ENCODE measurements at regions not wholly inside any gene's neighbourhood (a gene's known extent, or its start where the extent isn't known, plus 50 kb on each side); places are given as distances from the start of the nearest gene placed in this dataset.

GRCh38 chr15:62297522-62297921, 132.4 kb upstream of the C2CD4B start:
- Histone ChIP-seq H3K4me2 (no peak overlapping the region), H3K9me2 (replicated peaks; ENCODE audit: insufficient read depth) (no peaks in the 10 kb centered on the region), H3K27me3 (no peaks in the 10 kb centered on the region), H3K9me3 (ENCODE audit: low read depth) (no peaks in the 10 kb centered on the region), H3K27ac (no peak overlapping the region), H3K4me3 (no peak overlapping the region), H4K20me1 (ENCODE audit: insufficient read depth, poor library complexity, severe bottlenecking) (no peaks in the 10 kb centered on the region), H2AFZ (no peak overlapping the region), H3K79me2 (no peaks in the 10 kb centered on the region), H3K4me1 (ENCODE audit: insufficient read depth) (peaks cover 5% of the 10 kb centered on the region), H3K36me3 (replicated peaks; ENCODE audit: insufficient read depth, low read depth) (no peaks in the 10 kb centered on the region)
- no peak for DNase-seq (ENCODE audit: low spot score)
- WGBS (ENCODE audit: low lambda C conversion rate, missing lambda C conversion rate): 96% methylated on average over 1 of the region's 1 CpG
- TF ChIP-seq EZH2phosphoT487 (IDR thresholded peaks at IDR 0.05; ENCODE audit: low read depth, severe bottlenecking, unreplicated experiment) (no peak), EZH2 (IDR thresholded peaks at IDR 0.05; ENCODE audit: borderline replicate concordance) (no peak)
- TF ChIP-seq, protein P1, sequence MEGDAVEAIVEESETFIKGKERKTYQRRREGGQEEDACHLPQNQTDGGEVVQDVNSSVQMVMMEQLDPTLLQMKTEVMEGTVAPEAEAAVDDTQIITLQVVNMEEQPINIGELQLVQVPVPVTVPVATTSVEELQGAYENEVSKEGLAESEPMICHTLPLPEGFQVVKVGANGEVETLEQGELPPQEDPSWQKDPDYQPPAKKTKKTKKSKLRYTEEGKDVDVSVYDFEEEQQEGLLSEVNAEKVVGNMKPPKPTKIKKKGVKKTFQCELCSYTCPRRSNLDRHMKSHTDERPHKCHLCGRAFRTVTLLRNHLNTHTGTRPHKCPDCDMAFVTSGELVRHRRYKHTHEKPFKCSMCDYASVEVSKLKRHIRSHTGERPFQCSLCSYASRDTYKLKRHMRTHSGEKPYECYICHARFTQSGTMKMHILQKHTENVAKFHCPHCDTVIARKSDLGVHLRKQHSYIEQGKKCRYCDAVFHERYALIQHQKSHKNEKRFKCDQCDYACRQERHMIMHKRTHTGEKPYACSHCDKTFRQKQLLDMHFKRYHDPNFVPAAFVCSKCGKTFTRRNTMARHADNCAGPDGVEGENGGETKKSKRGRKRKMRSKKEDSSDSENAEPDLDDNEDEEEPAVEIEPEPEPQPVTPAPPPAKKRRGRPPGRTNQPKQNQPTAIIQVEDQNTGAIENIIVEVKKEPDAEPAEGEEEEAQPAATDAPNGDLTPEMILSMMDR (IDR thresholded peaks at IDR 0.05; ENCODE audit: poor library complexity): no peak

- 88% methylated on average over 5 of the region's 5 CpGs for WGBS (ENCODE audit: low lambda C conversion rate, missing lambda C conversion rate)
- H3K9me2 ChIP-seq (replicated peaks; ENCODE audit: insufficient read depth): no peaks in the 10 kb centered on the region
- peaks cover 5% of the 10 kb centered on the region for H3K4me1 ChIP-seq (ENCODE audit: insufficient read depth)
- H3K36me3 ChIP-seq (replicated peaks; ENCODE audit: insufficient read depth, low read depth): no peaks in the 10 kb centered on the region
- no peak overlapping the region for H3K27ac ChIP-seq
- no peak overlapping the region for H2AFZ ChIP-seq
- H4K20me1 ChIP-seq (ENCODE audit: insufficient read depth, poor library complexity, severe bottlenecking): no peaks in the 10 kb centered on the region
- no peak for TF ChIP-seq EZH2 (IDR thresholded peaks at IDR 0.05; ENCODE audit: borderline replicate concordance)
- TF ChIP-seq, protein P1 (IDR thresholded peaks at IDR 0.05; ENCODE audit: poor library complexity): no peak
- H3K79me2 ChIP-seq: no peaks in the 10 kb centered on the region
- H3K27me3 ChIP-seq: no peaks in the 10 kb centered on the region
- no peak for DNase-seq (ENCODE audit: low spot score)
- no peak overlapping the region for H3K4me3 ChIP-seq
- H3K4me2 ChIP-seq: no peak overlapping the region
- no peaks in the 10 kb centered on the region for H3K9me3 ChIP-seq (ENCODE audit: low read depth)
Measured at GRCh38 chr15:62297933-62298332, 132.8 kb upstream of the C2CD4B start.

- Histone ChIP-seq H3K4me1 (ENCODE audit: insufficient read depth) (peaks cover 5% of the 10 kb centered on the region), H4K20me1 (ENCODE audit: insufficient read depth, poor library complexity, severe bottlenecking) (no peaks in the 10 kb centered on the region), H3K4me2 (no peak overlapping the region), H3K79me2 (no peaks in the 10 kb centered on the region), H3K9me3 (ENCODE audit: low read depth) (no peaks in the 10 kb centered on the region), H3K36me3 (replicated peaks; ENCODE audit: insufficient read depth, low read depth) (no peaks in the 10 kb centered on the region), H3K9me2 (replicated peaks; ENCODE audit: insufficient read depth) (no peaks in the 10 kb centered on the region), H3K27ac (no peak overlapping the region), H2AFZ (no peak overlapping the region), H3K4me3 (no peak overlapping the region), H3K27me3 (no peaks in the 10 kb centered on the region)
- DNase-seq (ENCODE audit: low spot score): no peak
- TF ChIP-seq, protein P1 (IDR thresholded peaks at IDR 0.05; ENCODE audit: poor library complexity): no peak
- TF ChIP-seq EZH2 (IDR thresholded peaks at IDR 0.05; ENCODE audit: borderline replicate concordance) (no peak), EZH2phosphoT487 (IDR thresholded peaks at IDR 0.05; ENCODE audit: low read depth, severe bottlenecking, unreplicated experiment) (no peak)
- WGBS (ENCODE audit: low lambda C conversion rate, missing lambda C conversion rate): 94% methylated on average over 5 of the region's 5 CpGs
Measured at GRCh38 chr15:62298811-62299210, 133.7 kb upstream of the C2CD4B start.

DNA sequence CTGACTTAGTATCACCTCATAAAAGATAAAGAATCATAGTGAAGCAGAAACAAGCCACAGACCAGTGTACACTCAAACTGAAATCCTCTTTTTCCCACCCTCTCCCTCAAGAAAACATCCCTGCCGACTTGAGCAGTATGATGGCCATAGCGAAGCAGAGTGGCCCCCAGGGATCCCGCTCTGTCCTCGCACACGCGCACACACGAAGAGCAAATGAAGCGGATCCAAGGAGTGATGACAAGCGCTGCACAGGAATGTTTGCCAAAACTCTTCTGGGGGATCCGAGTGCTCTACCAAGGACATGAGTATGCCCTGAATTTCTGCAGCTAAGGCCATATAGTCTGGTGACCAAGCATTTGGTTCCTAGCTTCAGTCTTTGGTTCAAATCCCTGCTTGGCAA, 134.5 kb upstream of the C2CD4B start:
- H3K9me2 ChIP-seq (replicated peaks; ENCODE audit: insufficient read depth): no peaks in the 10 kb centered on the region
- H3K9me3 ChIP-seq (ENCODE audit: low read depth): no peaks in the 10 kb centered on the region
- no peak overlapping the region for H3K4me3 ChIP-seq
- H3K4me2 ChIP-seq: no peak overlapping the region
- H2AFZ ChIP-seq: no peak overlapping the region
- no peaks in the 10 kb centered on the region for H4K20me1 ChIP-seq (ENCODE audit: insufficient read depth, poor library complexity, severe bottlenecking)
- WGBS (ENCODE audit: low lambda C conversion rate, missing lambda C conversion rate): 96% methylated on average over 10 of the region's 10 CpGs
- TF ChIP-seq EZH2phosphoT487 (IDR thresholded peaks at IDR 0.05; ENCODE audit: low read depth, severe bottlenecking, unreplicated experiment) (no peak), EZH2 (IDR thresholded peaks at IDR 0.05; ENCODE audit: borderline replicate concordance) (no peak)
- TF ChIP-seq, protein P1 (IDR thresholded peaks at IDR 0.05; ENCODE audit: poor library complexity): no peak
- DNase-seq (ENCODE audit: low spot score): no peak
- H3K27ac ChIP-seq: no peak overlapping the region
- H3K36me3 ChIP-seq (replicated peaks; ENCODE audit: insufficient read depth, low read depth): no peaks in the 10 kb centered on the region
- H3K4me1 ChIP-seq (ENCODE audit: insufficient read depth): peaks cover 5% of the 10 kb centered on the region
- H3K79me2 ChIP-seq: no peaks in the 10 kb centered on the region
- H3K27me3 ChIP-seq: no peaks in the 10 kb centered on the region
